Stimulated activated CD8-positive, alpha-beta memory T cell treated with anti-CD3 and anti-CD28 coated beads, Interleukin-12 subunit alpha, Interleukin-12 subunit beta, amount 100 ng/mL, for 1 hour (primary cell): ENCODE measurements at regions not wholly inside any gene's neighbourhood (a gene's known extent, or its start where the extent isn't known, plus 50 kb on each side); places are given as distances from the start of the nearest gene placed in this dataset.
"Not testable (repeated sequence)": the region's sequence is repeated elsewhere in the genome, so short reads cannot be mapped to it uniquely, and the experiment has no call there.

ENCODE experiments used
- DNase-seq: peaks from one replicate; pipeline ENCODE4 v3.0.0-alpha.2; 2020; ENCODE audit warnings: low read depth

DNA sequence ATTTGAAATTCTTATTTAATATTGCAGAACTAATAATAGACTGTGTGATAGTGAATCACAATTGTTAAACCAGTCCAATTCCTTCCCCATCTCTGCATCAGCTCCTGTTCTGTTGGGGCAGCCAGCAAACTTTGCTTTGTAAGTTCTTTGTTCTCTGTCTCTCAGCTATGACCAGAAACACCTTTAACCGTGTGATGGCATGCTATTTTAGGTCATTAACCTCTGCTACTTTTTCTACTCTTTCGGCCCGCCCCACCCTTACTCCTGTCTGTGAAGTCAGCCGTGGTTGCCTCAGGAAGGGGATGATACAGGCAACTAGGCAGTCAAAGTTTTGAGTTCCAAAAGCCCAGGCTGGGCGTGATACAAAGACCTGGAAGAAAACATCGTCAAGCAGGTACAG lies 51.3 kb upstream of the EGFL6 start:
- DNase-seq, result no peak

DNA sequence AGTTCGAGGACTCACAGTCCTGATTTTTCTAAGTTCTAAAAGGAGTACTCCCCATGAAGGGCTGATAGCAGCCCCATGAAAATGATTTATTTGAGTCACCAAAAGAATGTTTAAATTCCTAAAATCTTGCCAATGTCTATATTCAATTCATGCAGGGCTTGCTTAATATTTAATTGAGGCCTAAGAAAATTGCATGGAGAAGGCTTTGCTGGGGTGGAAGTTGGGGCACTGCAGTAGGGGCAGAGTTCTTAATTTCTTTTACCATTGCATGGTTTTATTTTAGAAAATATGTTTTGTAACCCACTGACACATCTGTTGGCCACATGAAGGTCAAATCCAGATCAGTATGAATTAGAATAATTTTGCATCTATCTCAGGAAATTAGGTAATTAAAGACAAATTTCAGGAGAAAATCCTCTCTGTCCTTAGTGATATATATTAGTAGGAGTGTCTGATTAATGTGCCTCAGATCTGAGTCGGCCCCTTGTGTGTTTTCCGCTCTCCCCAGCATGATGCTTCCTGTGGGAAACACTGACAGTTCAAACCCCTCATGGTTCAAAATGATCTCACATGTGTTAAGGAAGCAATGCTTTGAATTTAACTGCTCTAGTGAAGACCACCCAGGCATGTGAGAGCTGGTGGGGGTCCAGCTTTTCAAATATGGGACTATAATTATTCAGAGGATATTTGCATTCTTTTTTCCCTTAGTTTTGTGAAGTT lies 54.0 kb upstream of the EGFL6 start:
- no peak for DNase-seq

DNA sequence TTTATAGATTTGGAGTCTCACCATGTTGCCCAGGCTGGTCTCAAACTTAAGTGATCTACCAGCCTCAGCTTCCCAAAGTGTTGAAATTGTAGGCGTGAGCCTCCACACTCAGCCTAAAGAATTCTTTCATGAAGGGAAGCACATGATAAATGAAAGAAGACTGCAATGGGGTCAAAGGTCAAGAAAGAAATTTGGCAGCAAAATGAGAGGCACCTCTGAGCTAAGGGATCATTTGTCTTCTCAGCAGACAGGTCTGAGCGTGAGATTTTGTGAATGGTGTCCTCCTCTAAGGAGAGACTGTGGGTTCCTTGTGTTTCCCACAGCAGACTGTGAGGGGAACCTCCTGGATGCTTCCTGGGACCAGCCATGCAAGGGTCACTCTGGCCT lies 57.5 kb upstream of the EGFL6 start:
- DNase-seq, result no peak

DNA sequence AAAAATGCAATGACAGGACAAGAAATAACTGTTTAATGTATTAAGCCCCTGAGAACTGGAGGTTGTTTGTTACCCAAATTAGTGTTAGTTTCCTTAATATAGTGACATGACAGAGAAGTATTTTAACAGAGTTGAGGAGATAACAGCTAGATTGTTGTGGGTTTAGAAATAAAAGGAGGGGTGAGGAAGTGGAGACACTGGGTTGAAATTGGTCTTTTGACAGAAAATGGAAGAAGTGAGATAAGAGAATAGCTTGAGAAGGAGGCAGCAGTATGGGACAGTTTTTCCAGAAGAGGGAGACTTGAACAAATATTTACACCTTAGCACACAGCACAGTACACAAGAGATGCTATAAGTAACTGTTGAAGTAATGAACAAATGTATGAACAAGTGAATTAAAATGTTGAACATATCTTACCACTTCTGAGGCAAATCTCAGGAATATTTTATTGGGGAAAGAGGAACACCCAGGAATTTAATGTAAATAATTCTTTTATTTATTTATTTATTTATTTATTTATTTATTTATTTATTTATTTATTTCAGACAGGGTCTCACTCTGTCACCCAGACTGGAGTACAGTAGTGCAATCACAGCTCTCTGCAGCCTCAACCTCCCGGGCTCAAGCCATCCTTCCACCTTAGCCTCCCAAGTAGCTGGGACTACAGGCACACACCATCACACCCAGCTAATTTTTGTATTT lies 58.0 kb upstream of the EGFL6 start:
- no peak for DNase-seq

DNA sequence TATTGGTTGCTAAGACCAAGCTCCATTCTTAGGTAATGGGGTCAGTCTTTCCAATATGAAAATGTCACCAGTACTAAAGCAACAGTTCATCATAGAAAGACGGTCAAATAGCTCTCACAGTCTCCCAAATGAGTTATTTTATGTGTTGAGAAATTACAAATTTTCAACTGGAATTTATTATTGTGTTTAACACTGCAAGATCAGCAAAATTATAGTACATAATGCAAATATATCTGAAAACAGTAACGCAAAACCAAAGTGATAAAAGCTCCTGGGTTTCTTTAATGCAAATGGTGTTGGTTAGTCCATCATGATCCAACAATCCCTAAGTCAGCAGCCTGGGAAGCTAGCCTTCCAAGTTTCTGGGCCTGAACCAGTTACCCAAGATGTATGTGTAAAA lies 61.5 kb upstream of the EGFL6 start:
- no peak for DNase-seq

DNA sequence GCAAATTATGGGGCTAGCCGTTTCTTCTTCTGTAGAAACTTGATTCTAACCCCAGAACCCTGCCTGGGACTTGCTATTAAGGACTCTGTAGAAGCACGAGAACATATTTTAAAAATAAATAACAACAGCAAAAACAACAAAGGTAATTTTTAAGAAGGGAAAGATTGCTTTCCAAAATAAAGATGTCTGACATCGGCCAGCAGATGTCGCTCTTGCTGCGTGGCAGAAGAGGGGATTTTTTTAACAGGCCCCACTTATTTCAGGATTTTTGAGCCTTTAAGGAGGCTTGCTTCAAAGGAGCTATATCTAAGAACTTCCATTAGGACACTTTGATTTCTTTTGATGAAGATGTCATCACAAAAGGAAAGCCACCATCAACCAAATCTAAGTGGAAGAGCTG lies 62.8 kb upstream of the EGFL6 start:
- DNase-seq, result peak; percentile 32

DNA sequence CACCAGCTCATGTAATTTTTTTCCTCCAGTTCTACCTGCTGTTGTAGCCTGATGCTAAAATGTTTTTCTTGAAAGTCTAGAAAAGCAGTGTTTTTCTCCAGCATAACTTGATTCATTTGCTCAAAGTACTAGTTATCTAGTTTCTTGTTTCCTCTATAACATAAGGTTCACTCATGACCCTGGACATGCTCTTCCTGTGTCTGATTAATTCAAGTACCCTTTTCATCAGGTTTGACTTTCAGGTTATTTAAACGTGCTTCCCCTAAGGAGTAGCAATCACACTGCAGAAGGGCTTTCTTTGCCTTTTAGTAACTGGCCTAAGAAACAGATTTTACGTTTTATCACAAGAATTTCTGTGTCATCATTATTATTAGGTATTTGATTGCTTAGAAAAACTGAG lies 66.8 kb upstream of the EGFL6 start:
- DNase-seq, result no peak

DNA sequence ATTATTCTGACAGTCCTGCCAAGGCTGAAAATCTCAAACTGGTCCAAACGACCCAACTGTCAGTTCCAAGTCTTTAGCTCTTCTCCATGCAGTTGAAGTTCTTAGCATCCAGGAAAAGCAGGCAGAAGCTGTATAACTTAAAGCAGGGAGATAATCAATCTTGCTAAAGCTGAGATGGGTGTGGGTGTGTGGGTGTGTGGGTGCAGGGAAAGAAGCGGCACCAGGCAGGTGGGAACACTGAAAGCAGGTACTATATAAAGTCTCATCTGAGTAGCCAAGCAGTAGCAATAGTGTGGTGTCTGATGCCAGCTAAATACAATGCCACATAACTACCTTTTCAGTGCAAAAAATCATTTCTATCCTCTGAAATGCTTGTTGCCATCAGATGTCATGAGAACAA lies 69.7 kb upstream of the EGFL6 start:
- no peak for DNase-seq

DNA sequence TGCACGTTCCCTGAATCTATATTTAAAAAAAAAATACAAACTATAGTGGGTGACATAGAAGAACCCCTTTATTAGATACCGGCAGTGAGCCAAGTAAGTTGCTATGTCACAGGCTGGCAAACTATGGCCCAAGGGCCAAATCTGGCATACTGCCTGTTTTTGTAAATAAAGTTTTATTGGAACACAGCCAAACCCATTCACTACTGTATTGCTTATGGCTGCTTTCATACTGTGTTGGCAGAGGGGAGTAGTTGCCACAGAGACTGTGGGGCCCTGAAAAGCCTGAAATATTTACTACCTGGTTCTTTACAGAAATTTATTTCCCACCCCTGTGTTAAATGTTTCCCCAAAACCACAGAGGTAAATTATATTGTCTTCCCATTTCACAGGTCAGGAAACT lies 71.2 kb upstream of the EGFL6 start:
- no peak for DNase-seq

DNA sequence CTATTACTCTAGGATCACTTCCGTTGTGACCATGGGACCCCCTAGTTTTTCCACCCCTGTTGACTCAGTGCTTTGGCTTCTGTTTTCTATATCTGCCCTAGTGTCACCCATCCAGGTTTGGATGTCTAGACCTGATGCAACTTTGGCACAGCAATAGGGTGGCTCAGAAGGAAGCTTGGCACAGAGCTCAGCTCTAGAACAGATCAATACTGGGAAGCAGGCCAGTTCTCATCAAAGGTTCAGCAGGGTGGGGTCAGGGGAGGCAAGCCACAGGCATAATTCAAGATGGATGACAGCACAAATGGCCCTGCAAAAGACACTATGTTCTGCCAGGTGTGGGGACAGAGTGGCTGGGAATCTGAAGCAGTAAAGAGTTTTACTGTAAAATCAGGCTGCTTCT lies 74.2 kb upstream of the EGFL6 start:
- DNase-seq, result no peak

DNA sequence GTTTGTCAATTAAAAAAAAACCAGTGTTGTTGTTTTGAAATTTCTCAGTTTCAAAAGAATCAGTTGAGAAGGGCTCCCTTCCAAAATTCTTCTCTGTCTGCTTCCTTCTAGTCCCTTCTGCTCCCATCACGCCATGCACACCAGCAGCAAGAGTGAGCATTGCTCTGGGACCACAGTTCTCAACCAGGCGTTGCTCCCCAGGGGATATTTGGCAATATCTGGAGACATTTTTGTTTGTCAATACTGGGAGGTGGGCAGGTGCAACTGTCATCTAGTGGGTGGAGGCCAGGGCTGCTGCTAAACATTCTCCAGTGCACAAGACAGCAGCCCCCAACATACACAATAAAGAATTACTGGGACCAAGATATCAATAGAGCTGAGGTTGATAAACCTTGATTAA lies 74.8 kb upstream of the EGFL6 start:
- DNase-seq, result no peak

DNA sequence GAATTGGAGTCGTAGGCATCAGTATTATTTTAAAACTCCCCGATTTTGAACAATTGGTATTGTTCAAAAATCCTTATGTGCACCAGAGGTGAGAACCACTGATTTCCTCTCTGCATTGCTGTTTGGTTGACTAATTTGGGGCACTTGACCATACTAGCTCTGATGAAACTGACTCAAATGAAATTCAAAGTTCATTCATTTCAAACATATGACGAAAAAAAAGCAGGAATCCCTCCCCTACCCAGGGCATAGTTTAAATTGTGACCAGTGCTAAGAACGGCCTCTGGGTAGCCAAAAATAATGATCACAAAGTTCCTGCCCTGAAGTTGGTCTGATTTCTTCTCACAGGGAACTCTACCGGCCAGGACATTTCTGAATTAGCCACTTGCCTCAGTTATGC lies 75.7 kb upstream of the EGFL6 start:
- no peak for DNase-seq

DNA sequence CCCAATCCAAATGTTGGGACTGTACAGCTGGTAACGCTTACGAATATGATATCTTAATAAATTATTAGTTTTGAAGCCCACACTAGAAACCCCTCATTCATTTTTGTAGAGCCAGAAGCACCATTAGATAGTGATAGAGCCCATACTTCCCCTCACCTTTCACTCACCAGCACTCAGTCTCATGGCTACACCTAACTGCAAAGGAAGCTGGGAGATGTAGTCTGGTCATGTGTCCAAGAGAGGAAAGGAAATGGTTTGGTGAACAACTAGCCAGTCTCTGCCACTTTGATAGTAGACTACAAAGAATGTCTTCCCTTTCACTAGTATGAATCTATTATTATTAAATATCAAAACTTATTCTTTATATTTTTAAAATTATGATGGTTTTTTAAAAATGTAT lies 77.1 kb upstream of the EGFL6 start:
- no peak for DNase-seq

DNA sequence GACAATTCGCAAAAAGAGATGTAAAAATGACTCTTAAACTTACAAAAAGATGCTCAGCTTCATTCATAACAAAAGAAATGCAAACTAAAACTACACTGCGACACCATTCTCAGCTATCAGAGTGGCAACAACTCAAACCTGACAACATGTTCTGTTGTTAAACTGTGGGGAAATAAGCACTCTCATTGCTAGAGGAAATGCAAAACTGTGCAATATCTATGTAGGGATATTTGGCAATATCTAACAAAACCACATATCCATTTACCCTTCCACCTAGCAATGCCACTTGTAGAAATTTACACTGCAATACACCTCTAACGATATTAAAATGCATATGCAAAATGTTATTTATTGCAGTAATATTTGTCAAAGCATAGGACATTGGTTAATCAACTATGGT lies 78.3 kb upstream of the EGFL6 start:
- no peak for DNase-seq

DNA sequence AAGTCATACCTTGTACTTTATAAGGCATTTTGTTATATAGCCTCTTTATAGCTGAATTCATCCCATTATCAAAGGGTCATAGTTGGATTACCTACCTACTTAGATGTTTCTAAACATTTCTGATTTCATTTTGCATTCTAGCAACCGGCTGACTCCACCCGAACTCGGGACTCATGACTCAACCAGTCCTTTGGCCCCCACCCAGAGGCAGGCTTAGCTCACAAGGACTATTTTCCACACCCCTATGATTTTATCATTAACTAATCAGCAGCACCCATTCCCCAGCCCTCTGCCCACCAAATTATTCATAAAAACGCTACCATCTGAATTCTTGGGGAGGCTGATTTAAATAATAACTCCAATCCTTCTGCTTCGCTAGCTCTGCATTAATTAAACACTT lies 79.9 kb upstream of the EGFL6 start:
- no peak for DNase-seq

DNA sequence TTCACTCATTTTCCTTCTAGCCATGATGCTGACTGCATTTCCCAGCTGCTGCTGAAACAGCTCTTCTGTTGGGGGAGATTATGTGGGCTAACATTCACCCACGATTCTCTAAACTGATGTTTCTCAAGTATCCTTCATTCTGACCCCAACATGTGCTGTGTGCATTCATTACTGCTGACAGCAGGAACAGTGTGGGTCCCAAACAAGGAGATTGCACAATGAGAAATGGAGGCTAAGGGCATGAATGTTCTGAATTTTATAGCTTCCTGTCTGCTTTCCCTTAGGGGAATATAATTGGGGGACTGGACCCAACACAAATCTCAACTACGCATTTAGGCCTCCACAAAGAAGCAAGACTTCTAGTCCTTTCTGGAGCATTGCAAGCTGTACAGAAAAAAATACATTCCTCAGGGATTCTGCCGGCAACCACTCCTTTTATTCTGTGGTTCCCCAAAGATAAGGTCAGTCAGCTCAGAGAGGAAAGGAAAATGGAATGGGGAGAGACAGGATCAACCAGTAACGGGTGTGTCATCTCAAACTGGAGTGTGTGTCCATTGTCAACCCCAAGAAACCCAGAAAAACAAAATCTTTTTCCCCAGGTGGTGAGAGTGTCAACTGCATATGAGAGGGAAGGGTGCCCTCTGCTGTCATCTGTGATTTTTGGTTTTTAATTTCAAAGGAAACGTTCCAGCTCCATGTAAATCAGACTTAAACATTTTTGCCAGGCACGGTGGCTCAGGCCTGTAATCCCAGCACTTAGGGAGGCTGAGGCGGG lies 81.5 kb upstream of the EGFL6 start:
- peak; percentile 23 for DNase-seq

DNA sequence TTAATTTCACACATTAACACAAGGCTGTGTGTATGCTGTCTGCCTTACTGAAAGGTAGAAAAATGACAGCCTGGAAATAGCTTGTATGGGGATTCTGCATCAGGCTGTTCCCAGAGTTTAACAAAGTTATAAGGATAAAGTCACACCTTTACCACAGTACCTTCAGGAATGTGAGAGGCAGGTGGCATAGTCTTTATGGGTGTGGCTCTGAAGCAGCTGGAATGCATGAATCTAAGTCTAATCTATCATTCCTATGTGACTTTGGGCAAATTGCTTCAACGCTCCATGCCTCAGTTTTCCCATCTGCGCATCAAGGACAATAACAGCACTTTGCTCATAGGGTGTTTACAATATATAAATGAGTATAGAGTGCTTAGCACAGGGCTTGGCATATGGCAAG lies 84.2 kb upstream of the EGFL6 start:
- DNase-seq, result no peak

DNA sequence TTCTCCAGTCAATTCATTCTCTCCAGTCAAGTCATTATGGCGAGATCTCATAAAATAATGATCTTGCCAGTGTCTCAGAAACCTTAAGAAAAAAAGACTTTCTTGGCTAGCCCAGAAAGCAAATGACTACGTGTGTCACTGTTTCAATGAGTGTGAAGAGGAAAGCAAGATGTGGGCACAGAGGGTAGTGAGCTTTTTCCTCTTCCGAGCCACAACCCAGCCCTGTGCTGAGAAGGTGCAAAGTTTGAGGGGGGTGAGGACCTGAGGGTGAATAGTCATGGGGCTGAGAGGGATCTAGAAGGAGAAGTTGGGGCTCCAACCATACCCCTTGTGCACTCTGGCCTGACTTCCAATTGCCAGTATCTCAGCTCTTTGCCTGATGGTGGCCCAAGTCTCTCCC lies 85.6 kb upstream of the EGFL6 start:
- DNase-seq, result no peak

DNA sequence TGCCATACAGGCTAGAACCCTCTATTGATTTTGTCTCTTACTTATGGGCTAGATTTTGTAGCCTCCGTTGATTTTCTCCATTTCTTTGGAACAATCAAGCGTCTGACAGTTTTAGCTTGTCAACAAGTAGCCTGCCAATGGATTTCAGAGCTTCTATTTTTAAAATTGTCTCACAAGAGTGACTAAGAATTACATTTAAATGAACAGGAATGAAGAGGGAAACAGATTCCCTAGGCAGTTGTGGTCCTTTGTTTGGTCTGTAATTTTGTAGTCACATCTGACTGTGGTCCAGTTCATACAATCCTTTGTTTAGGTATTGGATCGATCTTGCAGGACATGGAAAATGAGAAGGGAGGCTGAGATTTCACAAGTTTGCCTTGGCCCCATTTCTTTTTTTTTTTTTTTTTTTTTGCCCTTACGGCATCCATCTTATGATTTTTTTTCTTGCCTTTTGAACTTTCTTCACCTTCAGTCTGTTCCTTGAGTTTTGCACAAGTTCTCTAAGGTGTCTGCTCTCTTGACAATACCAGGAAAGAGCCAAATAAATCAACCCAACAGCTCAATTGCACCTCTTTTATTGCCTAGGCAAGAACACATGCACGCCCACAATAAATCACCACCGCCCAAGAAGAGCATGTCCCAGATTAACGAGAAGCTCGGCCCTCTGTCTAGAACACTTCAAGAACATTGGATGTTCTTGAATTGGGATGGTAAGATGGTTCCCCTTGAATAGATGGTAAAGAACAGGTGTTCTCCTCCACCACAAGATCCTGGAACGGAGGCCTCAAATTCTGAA lies 86.5 kb upstream of the EGFL6 start:
- DNase-seq, result no peak

DNA sequence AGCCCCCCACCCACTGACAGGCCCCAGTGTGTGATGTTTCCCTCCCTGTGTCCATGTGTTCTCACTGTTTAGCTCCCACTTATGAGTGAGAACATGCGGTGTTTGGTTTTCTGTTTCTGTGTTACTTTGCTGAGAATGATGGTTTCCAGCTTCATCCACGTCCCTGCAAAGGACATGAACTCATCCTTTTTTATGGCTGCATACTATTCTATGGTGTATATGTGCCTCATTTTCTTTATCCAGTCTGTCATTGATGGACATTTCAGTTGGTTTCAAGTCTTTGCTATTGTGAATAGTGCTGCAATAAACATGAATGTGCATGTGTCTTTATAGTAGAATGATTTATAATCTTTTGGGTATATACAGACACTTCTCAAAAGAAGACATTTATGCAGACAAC lies 88.6 kb upstream of the EGFL6 start:
- not testable (repeated sequence) for DNase-seq

DNA sequence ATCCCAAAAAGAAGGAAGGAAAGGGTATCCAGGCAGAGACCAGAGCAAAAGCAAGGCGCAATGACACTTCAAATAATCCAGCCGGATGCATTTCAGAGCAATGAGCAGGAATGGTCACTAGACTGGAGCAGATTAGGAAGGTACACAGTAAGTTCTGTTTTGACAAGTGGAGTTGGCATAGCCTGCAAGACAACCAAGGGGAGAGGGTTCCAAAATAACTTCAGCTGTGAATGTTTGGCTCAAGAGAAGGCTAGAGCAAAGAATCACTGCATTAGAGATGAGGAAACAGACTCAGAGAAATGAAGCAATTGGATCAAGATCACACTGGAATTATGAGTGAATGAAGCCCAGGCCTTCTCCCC lies 90.0 kb upstream of the EGFL6 start:
- DNase-seq, result no peak

DNA sequence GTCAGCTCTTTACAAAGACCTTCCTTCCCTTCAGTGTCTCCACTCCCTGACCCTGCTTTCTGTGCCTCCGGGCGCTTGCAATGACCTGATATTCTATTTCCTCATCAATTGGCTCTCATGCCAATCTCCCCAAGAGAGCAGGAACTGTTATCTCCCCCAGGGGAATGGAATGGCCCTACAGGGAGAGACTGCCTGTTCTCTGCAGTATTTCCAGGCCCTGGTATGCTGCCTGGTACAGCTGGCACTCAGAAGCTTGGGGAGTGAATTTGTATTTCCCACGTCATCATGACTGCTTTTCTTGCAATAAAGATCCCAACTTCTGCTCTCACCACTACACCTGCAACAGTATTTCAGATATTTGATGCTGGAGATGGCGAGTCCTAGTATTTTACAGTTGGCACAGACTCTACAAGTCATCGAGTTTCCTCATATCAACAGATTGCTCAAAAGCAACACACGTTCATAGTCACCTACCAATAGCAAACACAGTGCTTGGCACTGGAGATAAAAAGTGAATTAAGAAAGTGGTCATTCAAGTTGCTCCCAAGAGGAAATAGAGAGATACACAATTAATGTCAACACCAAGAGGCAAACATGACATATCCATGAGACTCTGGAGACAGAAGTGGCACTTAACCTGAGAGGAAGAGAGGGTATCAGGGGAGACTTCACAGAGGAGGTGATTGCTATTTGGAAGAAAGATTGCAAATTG lies 90.5 kb upstream of the EGFL6 start:
- DNase-seq, result no peak
